ENCODE measurements at regions not wholly inside any gene's neighbourhood (a gene's known extent, or its start where the extent isn't known, plus 50 kb on each side); places are given as distances from the start of the nearest gene placed in this dataset.

- DNase-seq (ENCODE audit: low spot score in 2 of 2), result no peak
- Histone ChIP-seq H3K9me3 (no peaks in the 10 kb centered on the region), H3K36me3 (replicated peaks) (no peaks in the 10 kb centered on the region), H3K4me3 (no peak overlapping the region), H3K4me1 (no peaks in the 10 kb centered on the region), H3K27me3 (ENCODE audit: low read depth) (no peaks in the 10 kb centered on the region)
- in situ Hi-C loops (cut with MboI; ENCODE audit: low sequenced_read_pairs), result no loop called here
Measured at GRCh38 chr19:31715249-31715945, 366.2 kb upstream of the TSHZ3 start.

GRCh38 chr19:31716826-31717225 lies 367.6 kb upstream of the TSHZ3 start:
- no peak for DNase-seq (ENCODE audit: low spot score in 2 of 2)
- Histone ChIP-seq H3K4me3 (no peak overlapping the region), H3K4me1 (no peaks in the 10 kb centered on the region), H3K9me3 (no peaks in the 10 kb centered on the region), H3K36me3 (replicated peaks) (no peaks in the 10 kb centered on the region), H3K27me3 (ENCODE audit: low read depth) (no peaks in the 10 kb centered on the region)
- in situ Hi-C loops (cut with MboI; ENCODE audit: low sequenced_read_pairs), result no loop called here

DNA sequence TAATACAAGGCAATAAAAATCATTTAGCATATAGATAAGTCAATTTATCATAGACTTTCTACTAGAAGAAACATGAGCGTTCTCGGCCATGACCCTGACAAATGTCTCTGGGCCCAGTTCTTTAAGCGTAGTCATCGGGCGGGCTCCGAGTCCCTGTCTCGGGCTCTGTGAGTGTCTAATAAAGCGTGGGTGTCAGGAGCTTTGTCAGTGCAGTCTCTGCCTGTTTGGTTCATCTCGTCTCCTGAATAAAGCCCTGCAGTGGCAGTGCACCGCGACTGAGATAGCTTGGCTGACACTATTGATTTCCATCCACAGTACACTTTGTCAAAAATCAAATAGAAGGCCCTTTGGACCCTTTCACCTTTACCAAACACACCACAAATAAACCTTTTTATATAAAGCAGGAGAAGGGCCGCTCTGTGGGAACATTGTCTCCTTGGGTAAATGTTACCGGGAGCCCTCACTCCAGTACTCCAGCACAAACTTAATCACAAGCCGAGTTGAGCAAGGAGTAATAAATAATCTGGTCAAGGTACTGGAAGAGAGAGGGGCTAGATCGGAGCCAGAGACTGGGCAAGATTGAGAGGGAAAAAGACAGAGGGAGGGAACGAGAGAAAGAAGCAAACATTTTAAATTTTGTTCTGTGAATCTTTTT lies 368.2 kb upstream of the TSHZ3 start:
- H3K9me3 ChIP-seq, result no peaks in the 10 kb centered on the region
- H3K27me3 ChIP-seq (ENCODE audit: low read depth), result no peaks in the 10 kb centered on the region
- H3K4me1 ChIP-seq, result no peaks in the 10 kb centered on the region
- H3K4me3 ChIP-seq, result no peak overlapping the region
- H3K36me3 ChIP-seq (replicated peaks), result no peaks in the 10 kb centered on the region
- in situ Hi-C loops (cut with MboI; ENCODE audit: low sequenced_read_pairs), result no loop called here
- no peak for DNase-seq (ENCODE audit: low spot score in 2 of 2)

GRCh38 chr19:31718032-31718431 lies 368.8 kb upstream of the TSHZ3 start:
- Histone ChIP-seq H3K4me3 (no peak overlapping the region), H3K4me1 (no peaks in the 10 kb centered on the region), H3K27me3 (ENCODE audit: low read depth) (no peaks in the 10 kb centered on the region), H3K9me3 (no peaks in the 10 kb centered on the region), H3K36me3 (replicated peaks) (no peaks in the 10 kb centered on the region)
- in situ Hi-C loops (cut with MboI; ENCODE audit: low sequenced_read_pairs), result no loop called here
- DNase-seq (ENCODE audit: low spot score in 2 of 2), result no peak

DNA sequence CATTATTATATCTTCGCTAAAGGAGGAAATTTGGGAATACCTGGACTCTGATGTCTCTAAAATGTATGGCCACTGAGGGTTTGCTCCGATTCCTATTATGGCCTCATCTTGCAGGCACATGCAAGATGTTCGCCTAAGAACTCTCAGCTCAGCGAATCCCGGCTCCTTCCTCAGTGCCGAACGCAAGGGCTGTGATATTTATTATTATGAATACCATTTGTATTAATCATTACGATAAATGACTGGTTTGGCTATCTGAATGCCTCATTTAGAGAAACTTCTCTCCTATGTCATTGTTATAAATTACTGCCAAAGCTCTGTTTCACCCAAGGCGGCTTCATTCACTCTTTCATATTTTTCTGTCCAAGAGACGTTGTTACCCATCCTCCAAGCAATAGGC lies 369.7 kb upstream of the TSHZ3 start:
- Histone ChIP-seq H3K36me3 (replicated peaks) (no peaks in the 10 kb centered on the region), H3K4me3 (no peak overlapping the region), H3K9me3 (no peaks in the 10 kb centered on the region), H3K4me1 (no peaks in the 10 kb centered on the region), H3K27me3 (ENCODE audit: low read depth) (no peaks in the 10 kb centered on the region)
- in situ Hi-C loops (cut with MboI; ENCODE audit: low sequenced_read_pairs), result no loop called here
- no peak for DNase-seq (ENCODE audit: low spot score in 2 of 2)

DNA sequence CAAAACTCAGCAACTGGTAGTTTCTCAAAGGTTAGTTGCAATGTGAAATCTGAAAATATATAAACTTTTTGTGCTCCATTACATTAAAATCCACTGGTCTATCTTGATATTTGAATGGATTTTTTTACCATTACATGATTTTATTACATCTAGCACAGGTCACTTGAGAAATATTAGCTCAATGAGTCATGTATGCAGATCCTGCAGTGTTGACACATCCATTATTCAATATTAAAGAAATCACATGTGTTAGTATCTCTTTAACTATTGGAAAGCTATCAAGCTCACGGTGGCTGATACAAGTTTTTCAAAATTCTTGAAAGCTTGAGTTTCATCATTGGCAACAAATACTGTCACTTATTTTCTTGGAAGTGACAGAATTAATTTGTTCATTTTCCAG lies 373.9 kb upstream of the TSHZ3 start:
- in situ Hi-C loops (cut with MboI; ENCODE audit: low sequenced_read_pairs), result no loop called here
- H3K9me3 ChIP-seq, result no peaks in the 10 kb centered on the region
- H3K4me1 ChIP-seq, result no peaks in the 10 kb centered on the region
- no peak overlapping the region for H3K4me3 ChIP-seq
- no peaks in the 10 kb centered on the region for H3K27me3 ChIP-seq (ENCODE audit: low read depth)
- DNase-seq (ENCODE audit: low spot score in 2 of 2), result no peak
- H3K36me3 ChIP-seq (replicated peaks), result no peaks in the 10 kb centered on the region

- Histone ChIP-seq H3K4me3 (no peak overlapping the region), H3K9me3 (no peaks in the 10 kb centered on the region), H3K36me3 (replicated peaks) (no peaks in the 10 kb centered on the region), H3K27me3 (ENCODE audit: low read depth) (no peaks in the 10 kb centered on the region), H3K4me1 (no peaks in the 10 kb centered on the region)
- in situ Hi-C loops (cut with MboI; ENCODE audit: low sequenced_read_pairs), result no loop called here
- DNase-seq (ENCODE audit: low spot score in 2 of 2), result no peak
Measured at GRCh38 chr19:31725051-31725450, 375.8 kb upstream of the TSHZ3 start.

- Histone ChIP-seq H3K9me3 (no peaks in the 10 kb centered on the region), H3K4me3 (no peak overlapping the region), H3K36me3 (replicated peaks) (no peaks in the 10 kb centered on the region), H3K4me1 (no peaks in the 10 kb centered on the region), H3K27me3 (ENCODE audit: low read depth) (no peaks in the 10 kb centered on the region)
- no peak for DNase-seq (ENCODE audit: low spot score in 2 of 2)
- in situ Hi-C loops (cut with MboI; ENCODE audit: low sequenced_read_pairs), result no loop called here
Measured at GRCh38 chr19:31727536-31727935, 378.3 kb upstream of the TSHZ3 start.

DNA sequence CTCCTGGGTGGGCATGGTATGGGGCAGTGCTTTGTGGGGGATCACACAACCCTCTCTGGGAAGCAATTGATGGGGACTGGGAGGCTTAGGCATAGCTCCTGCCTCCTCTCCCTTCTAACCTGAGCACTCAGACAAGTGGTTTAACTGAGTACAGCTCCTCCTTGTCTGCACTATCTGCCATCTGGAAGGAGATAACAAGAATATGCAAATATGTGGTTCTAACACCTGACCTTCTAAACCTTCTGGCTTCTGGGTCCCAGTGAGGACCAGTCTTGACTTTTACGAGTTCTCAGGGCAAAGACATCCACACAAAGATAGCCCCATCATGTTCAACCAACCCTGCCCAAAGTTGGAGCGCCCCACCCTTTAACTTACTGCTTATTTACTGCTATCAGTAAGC lies 381.0 kb upstream of the TSHZ3 start:
- no peaks in the 10 kb centered on the region for H3K27me3 ChIP-seq (ENCODE audit: low read depth)
- H3K4me1 ChIP-seq, result no peaks in the 10 kb centered on the region
- H3K4me3 ChIP-seq, result no peak overlapping the region
- in situ Hi-C loops (cut with MboI; ENCODE audit: low sequenced_read_pairs), result no loop called here
- no peaks in the 10 kb centered on the region for H3K9me3 ChIP-seq
- DNase-seq (ENCODE audit: low spot score in 2 of 2), result no peak
- H3K36me3 ChIP-seq (replicated peaks), result no peaks in the 10 kb centered on the region

DNA sequence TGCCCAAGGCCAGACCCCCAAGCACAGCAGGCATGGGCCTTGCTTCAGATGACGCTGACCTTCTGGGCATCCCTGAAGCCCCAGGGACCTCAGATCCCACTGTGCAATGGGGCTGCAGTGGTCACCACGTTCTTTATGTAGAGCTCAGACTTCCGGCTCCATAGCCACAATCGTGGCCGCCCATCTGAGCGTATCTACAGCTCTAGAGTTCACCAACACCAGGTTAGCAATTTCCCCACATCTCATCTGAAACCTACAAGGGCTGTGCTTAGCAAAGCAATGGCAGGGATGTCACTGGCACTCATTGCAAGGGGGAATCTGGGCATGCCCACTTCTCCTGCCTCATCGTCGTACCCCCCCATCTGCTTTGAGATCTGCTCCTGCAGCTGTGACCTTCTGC lies 384.4 kb upstream of the TSHZ3 start:
- in situ Hi-C loops (cut with MboI; ENCODE audit: low sequenced_read_pairs), result no loop called here

DNA sequence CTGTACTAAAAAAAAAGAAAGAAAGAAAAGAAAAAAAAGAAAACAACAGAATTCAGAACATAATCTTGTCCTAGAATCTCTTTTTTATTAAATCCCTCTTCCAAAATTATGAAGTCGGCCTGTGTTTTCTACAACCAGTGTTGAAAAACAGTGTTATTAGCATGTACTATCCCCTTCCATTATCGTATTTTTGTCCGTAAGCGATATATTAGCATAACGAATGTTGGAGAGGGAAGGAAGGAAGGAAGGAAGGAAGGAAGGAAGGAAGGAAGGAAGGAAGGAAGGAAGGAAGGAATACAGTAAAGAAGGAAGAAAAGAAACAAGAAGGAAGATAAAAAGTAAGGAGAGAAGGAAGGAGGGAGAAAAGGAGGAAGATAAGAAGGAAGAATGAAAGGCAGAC lies 393.0 kb upstream of the TSHZ3 start:
- no peaks in the 10 kb centered on the region for H3K4me1 ChIP-seq
- DNase-seq (ENCODE audit: low spot score in 2 of 2), result no peak
- H3K27me3 ChIP-seq (ENCODE audit: low read depth), result no peaks in the 10 kb centered on the region
- in situ Hi-C loops (cut with MboI; ENCODE audit: low sequenced_read_pairs), result no loop called here
- no peak overlapping the region for H3K4me3 ChIP-seq
- no peaks in the 10 kb centered on the region; the same call in 1 of the 2 replicates for H3K9me3 ChIP-seq
- no peaks in the 10 kb centered on the region for H3K36me3 ChIP-seq (replicated peaks)

More for the DNA sequence above, 384.4 kb upstream of the TSHZ3 start:
- no peaks in the 10 kb centered on the region for H3K4me1 ChIP-seq
- H3K4me3 ChIP-seq, result no peak overlapping the region
- no peaks in the 10 kb centered on the region for H3K27me3 ChIP-seq (ENCODE audit: low read depth)
- no peaks in the 10 kb centered on the region for H3K36me3 ChIP-seq (replicated peaks)
- no peak for DNase-seq (ENCODE audit: low spot score in 2 of 2)
- H3K9me3 ChIP-seq, result no peaks in the 10 kb centered on the region

DNA sequence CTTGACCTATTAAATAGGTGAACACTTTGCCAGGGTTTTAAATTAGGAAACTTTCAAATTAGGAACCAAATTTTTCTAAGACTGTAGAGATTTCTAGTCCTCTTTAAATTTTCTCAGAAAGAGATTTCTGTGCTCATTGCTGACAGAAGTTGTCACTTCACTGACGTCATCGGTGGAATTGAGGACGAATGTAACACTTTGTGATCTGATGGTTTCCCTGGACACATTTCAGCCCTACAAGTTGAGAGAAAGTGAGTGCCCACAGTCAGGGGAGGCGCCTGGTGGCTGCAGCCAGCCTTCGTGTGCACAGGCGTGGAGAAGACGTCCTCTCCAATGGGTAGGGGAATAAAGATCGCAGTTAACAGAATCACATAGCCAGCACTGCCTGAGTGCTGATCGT lies 396.5 kb upstream of the TSHZ3 start:
- no peak overlapping the region for H3K4me3 ChIP-seq
- no peaks in the 10 kb centered on the region for H3K9me3 ChIP-seq
- in situ Hi-C loops (cut with MboI; ENCODE audit: low sequenced_read_pairs), result no loop called here
- H3K4me1 ChIP-seq, result no peaks in the 10 kb centered on the region
- no peak for DNase-seq (ENCODE audit: low spot score in 2 of 2)
- H3K27me3 ChIP-seq (ENCODE audit: low read depth), result no peaks in the 10 kb centered on the region
- H3K36me3 ChIP-seq (replicated peaks), result no peaks in the 10 kb centered on the region

DNA sequence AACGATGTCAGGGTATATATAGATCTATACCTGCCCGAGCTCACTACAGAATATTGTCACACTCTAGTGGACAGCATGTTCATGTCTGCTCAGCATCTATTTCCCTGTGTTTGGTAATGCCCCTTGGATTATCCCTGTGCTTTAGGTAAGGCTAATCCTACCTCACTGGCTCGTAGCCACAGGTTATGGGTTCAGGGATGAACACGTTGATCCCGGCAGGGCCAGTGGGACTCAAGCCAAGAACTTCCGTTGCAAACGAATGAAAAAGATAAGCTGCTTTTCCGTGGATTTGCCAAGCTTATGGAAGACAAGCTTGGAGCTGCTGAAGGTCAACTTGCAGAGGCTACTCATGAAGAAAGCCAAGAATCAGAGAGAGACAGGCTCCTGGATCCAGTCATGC lies 400.0 kb upstream of the TSHZ3 start:
- H3K9me3 ChIP-seq, result no peaks in the 10 kb centered on the region
- H3K27me3 ChIP-seq (ENCODE audit: low read depth), result no peaks in the 10 kb centered on the region
- H3K4me1 ChIP-seq, result no peaks in the 10 kb centered on the region
- no peak for DNase-seq (ENCODE audit: low spot score in 2 of 2)
- in situ Hi-C loops (cut with MboI; ENCODE audit: low sequenced_read_pairs), result no loop called here
- no peak overlapping the region for H3K4me3 ChIP-seq
- no peaks in the 10 kb centered on the region for H3K36me3 ChIP-seq (replicated peaks)

GRCh38 chr19:31759359-31759758 lies 410.1 kb upstream of the TSHZ3 start:
- H3K36me3 ChIP-seq (replicated peaks), result no peaks in the 10 kb centered on the region
- in situ Hi-C loops (cut with MboI; ENCODE audit: low sequenced_read_pairs), result no loop called here
- H3K9me3 ChIP-seq, result no peaks in the 10 kb centered on the region
- H3K27me3 ChIP-seq (ENCODE audit: low read depth), result no peaks in the 10 kb centered on the region
- H3K4me3 ChIP-seq, result no peak overlapping the region
- no peak for DNase-seq (ENCODE audit: low spot score in 2 of 2)
- H3K4me1 ChIP-seq, result no peaks in the 10 kb centered on the region
